Activated CD4-positive, alpha-beta T cell treated with anti-CD3 and anti-CD28 coated beads, Interleukin-2, amount 50 U/mL, for 16 hours (primary cell): ENCODE measurements at regions not wholly inside any gene's neighbourhood (a gene's known extent, or its start where the extent isn't known, plus 50 kb on each side); places are given as distances from the start of the nearest gene placed in this dataset.
"Not testable (repeated sequence)": the region's sequence is repeated elsewhere in the genome, so short reads cannot be mapped to it uniquely, and the experiment has no call there.

Source experiments
- DNase-seq: peaks from one replicate; pipeline ENCODE4 v3.0.0-alpha.2; 2020

- no peak for DNase-seq
Measured at GRCh38 chr4:187613089-187613839, 382.3 kb upstream of the ZFP42 start.

GRCh38 chr4:187615972-187616371 is 379.6 kb upstream of the ZFP42 start:
- DNase-seq: no peak

GRCh38 chr4:187617113-187617512 is 378.5 kb upstream of the ZFP42 start:
- DNase-seq: no peak

- no peak for DNase-seq
Measured at GRCh38 chr4:187618701-187619281, 376.8 kb upstream of the ZFP42 start.

GRCh38 chr4:187619319-187619718 is 376.3 kb upstream of the ZFP42 start:
- DNase-seq: no peak

- no peak for DNase-seq
Measured at GRCh38 chr4:187632260-187632995, 363.1 kb upstream of the ZFP42 start.

GRCh38 chr4:187633245-187633644 is 362.3 kb upstream of the ZFP42 start:
- DNase-seq: no peak

- no peak for DNase-seq
Measured at GRCh38 chr4:187656959-187657358, 338.6 kb upstream of the ZFP42 start.

- no peak for DNase-seq
Measured at GRCh38 chr4:187663076-187663475, 332.5 kb upstream of the ZFP42 start.

GRCh38 chr4:187664011-187664410 is 331.6 kb upstream of the ZFP42 start:
- no peak for DNase-seq

GRCh38 chr4:187665086-187665485 is 330.5 kb upstream of the ZFP42 start:
- DNase-seq: no peak

- DNase-seq: no peak
Measured at GRCh38 chr4:187666034-187666433, 329.5 kb upstream of the ZFP42 start.

GRCh38 chr4:187666697-187667494 is 328.7 kb upstream of the ZFP42 start:
- DNase-seq: no peak

GRCh38 chr4:187668526-187669082 is 327.0 kb upstream of the ZFP42 start:
- DNase-seq: peak; percentile 0

GRCh38 chr4:187671521-187671920 is 324.1 kb upstream of the ZFP42 start:
- not testable (repeated sequence) for DNase-seq

GRCh38 chr4:187671958-187672357 is 323.6 kb upstream of the ZFP42 start:
- not testable (repeated sequence) for DNase-seq

- not testable (repeated sequence) for DNase-seq
Measured at GRCh38 chr4:187672526-187672925, 323.0 kb upstream of the ZFP42 start.

GRCh38 chr4:187679450-187679849 is 316.1 kb upstream of the ZFP42 start:
- DNase-seq: no peak

- no peak for DNase-seq
Measured at GRCh38 chr4:187685247-187685646, 310.3 kb upstream of the ZFP42 start.

- DNase-seq: no peak
Measured at GRCh38 chr4:187687697-187688096, 307.9 kb upstream of the ZFP42 start.

- DNase-seq: no peak
Measured at GRCh38 chr4:187692626-187693025, 302.9 kb upstream of the ZFP42 start.

GRCh38 chr4:187695531-187695930 is 300.0 kb upstream of the ZFP42 start:
- DNase-seq: not testable (repeated sequence)

- no peak for DNase-seq
Measured at GRCh38 chr4:187711586-187711985, 284.0 kb upstream of the ZFP42 start.
